ENCODE measurements at regions not wholly inside any gene's neighbourhood (a gene's known extent, or its start where the extent isn't known, plus 50 kb on each side); places are given as distances from the start of the nearest gene placed in this dataset.
"Not testable (repeated sequence)": the region's sequence is repeated elsewhere in the genome, so short reads cannot be mapped to it uniquely, and the experiment has no call there.

DNA sequence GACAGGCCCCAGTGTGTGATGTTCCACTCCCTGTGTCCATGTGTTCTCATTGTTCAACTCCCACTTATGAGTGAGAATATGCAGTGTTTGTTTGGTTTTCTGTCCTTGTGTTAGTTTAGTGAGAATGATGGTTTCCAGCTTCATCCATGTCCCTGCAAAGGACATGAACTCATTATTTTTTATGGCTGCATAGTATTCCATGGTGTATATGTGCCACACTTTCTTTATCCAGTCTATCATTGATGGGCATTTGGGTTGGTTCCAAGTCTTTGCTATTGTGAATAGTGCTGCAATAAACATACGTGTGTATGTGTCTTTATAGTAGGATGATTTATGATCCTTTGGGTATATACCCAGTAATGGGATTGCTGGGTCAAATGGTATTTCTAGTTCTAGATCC lies 558.2 kb upstream of the KLF4 start:
- H4K91ac ChIP-seq (ENCODE audit: insufficient read depth, low read depth, low read length); H3K23ac ChIP-seq (ENCODE audit: low read depth, low read length); H3K4me3 ChIP-seq (ENCODE audit: insufficient read depth, low read depth, low read length); H3K4ac ChIP-seq (ENCODE audit: low read depth, low read length); H3K56ac ChIP-seq (ENCODE audit: extremely low read depth, insufficient read depth, low read length); H3K18ac ChIP-seq (ENCODE audit: low read depth, low read length); DNase-seq; H2AFZ ChIP-seq (replicated peaks; ENCODE audit: low read length, poor library complexity); POLR2A ChIA-PET (ENCODE audit: unreplicated experiment); H4K20me1 ChIP-seq (ENCODE audit: insufficient read depth, low read length); H2BK5ac ChIP-seq (ENCODE audit: low read depth, low read length, poor library complexity, severe bottlenecking); ATAC-seq (ENCODE audit: low read depth); H3K14ac ChIP-seq (replicated peaks; ENCODE audit: low read depth, low read length); H2AK9ac ChIP-seq (replicated peaks; ENCODE audit: low read depth, low read length, poor library complexity); H2AK5ac ChIP-seq (ENCODE audit: low read depth, low read length); H3K4me2 ChIP-seq (ENCODE audit: low read depth, low read length); dilution Hi-C loops (cut with HindIII; ENCODE audit: low sequenced_read_pairs, unreplicated experiment); H3K27ac ChIP-seq (ENCODE audit: insufficient read depth, low read length); H3K9me3 ChIP-seq (ENCODE audit: control insufficient read depth, insufficient read depth, low read length); H3K9ac ChIP-seq (ENCODE audit: low read depth, low read length); H3K36me3 ChIP-seq (ENCODE audit: control insufficient read depth, insufficient read depth, low read length); H3K27me3 ChIP-seq (ENCODE audit: control insufficient read depth, insufficient read depth, low read length); BruUV-seq (replicated peaks); H3K79me1 ChIP-seq (ENCODE audit: low read depth in 1 of 2, low read length in 2 of 2); CTCF ChIA-PET; H4K5ac ChIP-seq (ENCODE audit: low read depth, low read length): not testable (repeated sequence)
- peaks cover 11% of the 10 kb centered on the region for H3K9me1 ChIP-seq (ENCODE audit: insufficient read depth, low read length)
- no CpG with 5 or more reads among the region's 1 CpG for WGBS, 2 experiments (ENCODE audit: extremely low coverage in 2 of 2, insufficient read length in 1 of 2)
- intact Hi-C loops (cut with micrococcal nuclease) (loop anchor here (2.0 kb wide), 1 partner anchor 297 kb away; no protein-coding TSS in a partner anchor), in situ Hi-C loops (cut with MboI; ENCODE audit: low sequenced_read_pairs) (loop anchor here (10.0 kb wide), 1 partner anchor 313 kb away; no protein-coding TSS in a partner anchor)
- peak overlapping the region; percentile 99; the same call in 1 of the 2 replicates for H2BK120ac ChIP-seq (ENCODE audit: low read depth, low read length)
- peak overlapping the region; percentile 98; the same call in 1 of the 3 replicates for H2BK15ac ChIP-seq (ENCODE audit: low read depth, low read length)
- 0 out of 2 replicates have a peak overlapping the region, but pooled peaks have one; percentile 96 for H2BK20ac ChIP-seq (ENCODE audit: low read depth, low read length)
- peak overlapping the region in 1 of 2 experiments; percentile 94; a peak in 2 of 4 replicates for H4K8ac ChIP-seq (ENCODE audit: low read depth in 2 of 2, low read length in 2 of 2)
- H3K4me1 ChIP-seq (ENCODE audit: control insufficient read depth, insufficient read depth, low read length), result peaks cover 15% of the 10 kb centered on the region
